OCI-LY3 (cell line): ENCODE measurements at regions not wholly inside any gene's neighbourhood (a gene's known extent, or its start where the extent isn't known, plus 50 kb on each side); places are given as distances from the start of the nearest gene placed in this dataset.

ENCODE experiments used
- H2AFZ ChIP-seq: fragments of 200-600, 300-600 bp; shearing (Covaris generic); 2 replicates; pipeline ENCODE4 v1.6.0; 2014; ENCODE audit warnings: antibody characterized with exemption, low read depth, low read length
- H3K27ac ChIP-seq: fragments of 200-600, 300-600 bp; sonication (generic); 2 replicates; pipeline ENCODE4 v1.5.1; 2014; ENCODE audit warnings: mild to moderate bottlenecking, low read length, moderate library complexity, mixed read lengths
- H3K27me3 ChIP-seq: fragments of 200-600, 300-600 bp; sonication (generic); 2 replicates; pipeline ENCODE4 v1.6.1; 2014; ENCODE audit warnings: low read depth, low read length, mixed read lengths
- H3K36me3 ChIP-seq: fragments of 200-600, 300-600 bp; sonication (generic); replicated peaks from 2 replicates; pipeline ENCODE3; 2014; ENCODE audit warnings: low read depth, low read length, mixed read lengths
- H3K4me1 ChIP-seq: fragments of 300-600, 200-600 bp; sonication (generic); 2 replicates; pipeline ENCODE4 v1.6.1; 2014; ENCODE audit warnings: low read length, mixed read lengths
- H3K4me2 ChIP-seq: fragments of 200-600, 300-600 bp; sonication (generic); 2 replicates; pipeline ENCODE4 v1.6.1; 2014; ENCODE audit warnings: low read length, mixed read lengths
- H3K4me3 ChIP-seq: fragments of 300-600, 200-600 bp; sonication (generic); 2 replicates; pipeline ENCODE4 v1.5.1; 2014; ENCODE audit warnings: antibody characterized with exemption, mild to moderate bottlenecking, low read length, moderate library complexity
- H3K79me2 ChIP-seq: fragments of 300-600, 200-600 bp; shearing (Covaris generic); 2 replicates; pipeline ENCODE4 v1.6.1; 2014; ENCODE audit warnings: mild to moderate bottlenecking, low read length, mixed read lengths
- H3K9ac ChIP-seq: fragments of 300-600, 200-600 bp; shearing (Covaris generic); 2 replicates; pipeline ENCODE4 v1.6.0; 2014; ENCODE audit warnings: mild to moderate bottlenecking, low read length, moderate library complexity
- H3K9me3 ChIP-seq: fragments of 200-600, 300-600 bp; shearing (Covaris generic); 2 replicates; pipeline ENCODE4 v1.6.1; 2014; ENCODE audit warnings: low read length, mixed read lengths; ENCODE audit not compliant: insufficient read depth
- H4K20me1 ChIP-seq: fragments of 200-600, 300-600 bp; sonication (generic); 2 replicates; pipeline ENCODE4 v1.6.1; 2016; ENCODE audit warnings: low read length, mixed read lengths; ENCODE audit not compliant: insufficient read depth
- CTCF ChIP-seq: fragments of 200-600, 300-600 bp; sonication (generic); IDR thresholded peaks from 2 replicates; pipeline ENCODE4 v1.5.1; 2014; ENCODE audit warnings: antibody characterized with exemption, low read length, low read depth
- EZH2phosphoT487 ChIP-seq: fragments of 200-600 bp; shearing (Covaris generic); IDR thresholded peaks from 2 replicates; pipeline ENCODE4 v1.6.1; 2018; ENCODE audit warnings: antibody characterized with exemption, mixed run types, low read depth

GRCh38 chr5:56354836-56355235 lies 121.7 kb upstream of the ANKRD55 start:
- no peak overlapping the region for H2AFZ ChIP-seq
- no peaks in the 10 kb centered on the region for H4K20me1 ChIP-seq
- H3K27ac ChIP-seq, result no peak overlapping the region
- TF ChIP-seq EZH2phosphoT487 (no peak), CTCF (no peak)
- H3K4me1 ChIP-seq, result no peaks in the 10 kb centered on the region
- no peaks in the 10 kb centered on the region for H3K27me3 ChIP-seq
- no peak overlapping the region for H3K4me2 ChIP-seq
- H3K4me3 ChIP-seq, result no peak overlapping the region
- no peak overlapping the region for H3K9ac ChIP-seq
- no peaks in the 10 kb centered on the region for H3K9me3 ChIP-seq
- H3K79me2 ChIP-seq, result no peaks in the 10 kb centered on the region
- no peaks in the 10 kb centered on the region for H3K36me3 ChIP-seq

GRCh38 chr5:56352808-56353590 lies 119.9 kb upstream of the ANKRD55 start:
- no peak overlapping the region for H3K27ac ChIP-seq
- no peak overlapping the region for H3K4me2 ChIP-seq
- no peaks in the 10 kb centered on the region for H3K4me1 ChIP-seq
- H2AFZ ChIP-seq, result no peak overlapping the region
- H3K9ac ChIP-seq, result no peak overlapping the region
- H3K9me3 ChIP-seq, result no peaks in the 10 kb centered on the region
- no peak for TF ChIP-seq EZH2phosphoT487
- no peak for TF ChIP-seq CTCF
- H3K27me3 ChIP-seq, result no peaks in the 10 kb centered on the region
- H3K4me3 ChIP-seq, result no peak overlapping the region
- no peaks in the 10 kb centered on the region for H3K79me2 ChIP-seq
- no peaks in the 10 kb centered on the region for H4K20me1 ChIP-seq
- H3K36me3 ChIP-seq, result no peaks in the 10 kb centered on the region

GRCh38 chr5:56350597-56351170 lies 117.6 kb upstream of the ANKRD55 start:
- H3K27ac ChIP-seq, result no peak overlapping the region
- H3K36me3 ChIP-seq, result no peaks in the 10 kb centered on the region
- H3K27me3 ChIP-seq, result no peaks in the 10 kb centered on the region
- H3K4me3 ChIP-seq, result no peak overlapping the region
- no peak overlapping the region for H3K4me2 ChIP-seq
- no peaks in the 10 kb centered on the region for H3K9me3 ChIP-seq
- no peaks in the 10 kb centered on the region for H4K20me1 ChIP-seq
- H2AFZ ChIP-seq, result no peak overlapping the region
- H3K79me2 ChIP-seq, result no peaks in the 10 kb centered on the region
- TF ChIP-seq CTCF (no peak), EZH2phosphoT487 (no peak)
- H3K4me1 ChIP-seq, result no peaks in the 10 kb centered on the region
- H3K9ac ChIP-seq, result no peak overlapping the region

- Histone ChIP-seq H4K20me1 (no peaks in the 10 kb centered on the region), H3K4me2 (no peak overlapping the region), H3K9ac (no peak overlapping the region), H3K4me1 (no peaks in the 10 kb centered on the region; the same call in 1 of the 2 replicates), H3K9me3 (no peaks in the 10 kb centered on the region), H3K27ac (no peak overlapping the region), H3K4me3 (no peak overlapping the region), H2AFZ (no peak overlapping the region), H3K79me2 (no peaks in the 10 kb centered on the region), H3K36me3 (no peaks in the 10 kb centered on the region), H3K27me3 (no peaks in the 10 kb centered on the region)
- TF ChIP-seq EZH2phosphoT487, result no peak
- no peak for TF ChIP-seq CTCF
These were observed 117.0 kb upstream of the ANKRD55 start for GRCh38 chr5:56350011-56350596.
